Lower leg skin (tissue), 3 donors: ENCODE measurements at regions not wholly inside any gene's neighbourhood (a gene's known extent, or its start where the extent isn't known, plus 50 kb on each side); places are given as distances from the start of the nearest gene placed in this dataset.

Experiments
- CTCF ChIP-seq, 3 donors: fragments of 450-650 bp; IDR thresholded peaks; one replicate each; pipeline ENCODE4 v1.5.1; 2016; ENCODE audit warnings: antibody characterized with exemption in 3 of 3, mild to moderate bottlenecking in 3 of 3, moderate library complexity in 2 of 3
- POLR2A ChIP-seq, 2 donors: fragments of 450-650 bp; IDR thresholded peaks; one replicate each; pipeline ENCODE4 v1.6.1; 2016 to 2017; ENCODE audit warnings: antibody characterized with exemption in 2 of 2, mild to moderate bottlenecking in 1 of 2, moderate library complexity in 1 of 2

- no peak for TF ChIP-seq CTCF (IDR thresholded peaks at IDR 0.05)
- TF ChIP-seq POLR2A (IDR thresholded peaks at IDR 0.05), result no peak
These were observed 88.8 kb downstream of the PRL start for GRCh38 chr6:22208026-22208425.
